GM18873 (cell line): ENCODE measurements at regions not wholly inside any gene's neighbourhood (a gene's known extent, or its start where the extent isn't known, plus 50 kb on each side); places are given as distances from the start of the nearest gene placed in this dataset.

ENCODE experiments used
- ATAC-seq: cut with Tn5 transposase; IDR thresholded peaks from one replicate; pipeline ENCODE4 v1.9.1; 2021; ENCODE audit warnings: mild to moderate bottlenecking, moderate library complexity, moderate number of reproducible peaks; ENCODE audit not compliant: unreplicated experiment, low FRiP score

DNA sequence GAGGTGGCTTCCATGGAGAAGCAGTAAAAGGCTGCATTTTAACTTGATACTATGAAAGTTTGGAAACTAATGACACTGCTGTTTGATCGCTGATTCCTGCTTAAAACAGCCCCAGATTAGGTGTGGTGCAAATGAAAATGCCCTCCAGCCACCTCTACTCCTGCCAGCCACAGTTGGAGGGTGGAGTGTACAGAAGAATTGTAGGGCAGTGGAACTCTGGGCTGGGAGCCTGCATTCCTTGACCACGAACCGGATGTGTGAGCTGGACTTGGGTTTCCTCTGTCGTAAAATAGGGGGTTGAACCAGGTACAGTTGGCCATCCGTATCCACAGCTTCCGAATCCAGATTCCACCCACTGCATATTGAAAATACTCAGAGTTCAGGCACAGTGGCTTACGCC lies 84.6 kb upstream of the RFX8 start:
- ATAC-seq, result no peak

DNA sequence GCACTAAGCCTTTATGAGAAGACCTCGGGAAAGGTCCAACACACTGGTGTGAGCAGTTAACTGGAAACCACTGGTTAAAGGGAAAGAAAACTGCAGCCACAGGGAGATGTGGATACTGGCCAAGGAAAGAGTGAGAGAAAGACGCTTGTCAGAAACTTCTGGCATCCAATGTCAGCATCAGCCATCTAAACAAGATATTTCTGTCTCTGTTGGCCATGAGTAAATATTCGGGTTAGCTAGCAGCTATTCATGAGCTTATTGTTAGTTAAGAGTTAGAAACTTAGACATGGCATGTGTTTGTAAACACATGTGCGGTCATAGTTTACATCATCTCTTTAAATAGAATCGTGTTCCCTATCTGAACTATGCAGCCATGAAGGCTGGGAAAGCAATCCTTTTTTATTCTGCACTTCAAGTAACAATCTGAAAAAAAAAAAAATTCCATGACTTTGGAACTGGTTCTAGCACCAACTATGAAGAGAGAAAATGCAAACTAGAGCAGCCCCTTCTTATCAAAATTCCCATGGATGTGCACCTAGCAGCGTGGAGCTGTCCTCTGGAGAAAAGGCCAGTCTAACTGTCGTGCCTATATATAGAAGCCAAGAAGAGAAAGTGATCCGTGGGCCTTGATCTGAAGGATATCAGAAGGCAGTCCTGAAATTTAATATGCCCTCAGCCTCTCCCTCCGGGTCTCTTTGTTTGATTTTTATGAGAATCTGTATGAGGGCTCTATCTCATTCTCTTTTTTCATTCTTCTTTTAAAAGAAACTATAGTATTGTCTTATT lies 84.0 kb upstream of the RFX8 start:
- no peak for ATAC-seq

DNA sequence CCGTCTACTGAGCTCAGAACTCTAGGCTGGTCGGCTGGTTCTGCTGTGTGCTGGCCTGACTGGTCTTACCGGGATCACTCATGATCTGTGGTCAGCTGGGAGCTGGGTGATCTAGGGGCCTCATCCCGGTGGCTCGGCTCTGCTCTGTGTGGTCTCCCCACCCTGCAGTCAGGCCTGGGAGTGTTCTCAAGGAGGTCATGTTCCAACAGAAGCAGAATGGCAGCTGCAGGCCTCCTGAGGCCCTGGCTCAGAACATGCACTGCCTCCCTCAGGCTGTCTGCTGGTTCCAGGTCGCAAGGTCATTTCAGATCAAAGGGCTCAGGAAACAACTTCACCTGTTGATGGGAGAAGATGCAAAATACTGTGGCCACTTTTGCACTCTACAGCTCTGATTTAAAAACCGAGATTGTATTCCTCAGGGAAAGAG lies 81.1 kb upstream of the RFX8 start:
- ATAC-seq, result no peak

DNA sequence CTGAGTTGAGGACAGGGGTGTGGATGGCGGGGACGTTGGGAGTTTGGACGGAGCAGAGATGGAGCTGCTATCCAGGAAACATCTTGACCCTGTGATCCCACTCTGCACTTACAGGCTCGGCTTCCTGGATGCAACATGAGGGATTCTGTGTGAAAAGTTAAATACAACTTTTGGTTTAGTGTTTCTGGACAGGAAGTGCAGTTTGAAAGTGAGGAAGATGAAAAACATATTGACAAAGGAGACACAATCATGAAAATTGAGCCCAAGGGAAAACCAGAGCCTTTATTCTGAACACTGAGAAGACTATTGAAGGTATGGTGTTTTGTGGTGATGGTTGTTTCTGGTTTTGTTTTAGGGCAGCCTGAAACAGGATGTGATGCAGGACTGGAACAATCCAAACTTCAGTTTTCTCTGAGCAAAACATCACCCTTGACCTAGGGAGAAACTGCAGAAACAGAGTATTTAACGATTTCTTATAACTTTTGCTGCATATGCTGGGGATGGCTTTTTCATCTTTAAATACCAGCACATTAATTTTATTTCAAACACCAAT lies 76.5 kb upstream of the RFX8 start:
- ATAC-seq, result no peak

- no peak for ATAC-seq
Measured at GRCh38 chr2:101550555-101550954, 75.6 kb upstream of the RFX8 start.

DNA sequence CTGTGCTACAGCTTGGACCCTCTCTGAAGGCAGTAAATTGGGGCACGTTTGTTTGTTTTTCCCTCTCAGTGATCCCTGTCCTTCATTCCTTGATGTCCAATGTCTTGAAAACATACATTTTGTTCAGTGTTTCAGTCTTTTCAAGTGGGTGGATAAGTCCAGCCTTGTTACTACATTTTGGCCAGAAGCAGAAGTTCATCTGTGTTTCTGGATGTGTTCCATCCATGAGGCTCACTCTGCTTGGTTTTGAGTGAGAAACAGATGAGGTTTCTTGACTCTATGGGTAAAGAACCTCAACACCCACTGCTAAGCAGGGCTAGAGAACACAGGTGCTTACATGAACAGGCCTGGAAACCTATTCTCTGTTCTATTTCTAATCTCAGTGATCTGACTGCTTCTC lies 74.5 kb upstream of the RFX8 start:
- no peak for ATAC-seq

GRCh38 chr2:101546376-101547058 lies 71.6 kb upstream of the RFX8 start:
- ATAC-seq, result no peak

DNA sequence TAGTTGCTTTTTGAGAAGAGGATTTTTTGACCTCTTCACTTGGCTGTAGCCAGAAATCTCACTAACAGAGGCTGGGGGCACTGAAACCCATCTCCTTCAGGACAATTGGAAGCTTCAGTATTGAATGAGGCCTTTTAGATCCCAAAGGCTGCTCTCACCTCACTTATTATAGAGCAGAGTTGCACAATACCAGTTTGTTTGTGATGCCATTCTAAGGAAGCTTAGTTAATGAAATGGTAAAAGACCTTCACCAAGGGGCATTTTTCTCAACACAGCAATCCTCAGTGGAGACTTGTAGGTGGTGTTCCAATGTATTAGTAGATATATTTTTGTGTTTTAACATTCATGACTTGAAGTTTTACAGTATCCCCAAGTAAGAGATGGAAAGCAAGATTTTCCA lies 71.0 kb upstream of the RFX8 start:
- ATAC-seq, result no peak

GRCh38 chr2:101540518-101540917 lies 65.6 kb upstream of the RFX8 start:
- ATAC-seq, result no peak

DNA sequence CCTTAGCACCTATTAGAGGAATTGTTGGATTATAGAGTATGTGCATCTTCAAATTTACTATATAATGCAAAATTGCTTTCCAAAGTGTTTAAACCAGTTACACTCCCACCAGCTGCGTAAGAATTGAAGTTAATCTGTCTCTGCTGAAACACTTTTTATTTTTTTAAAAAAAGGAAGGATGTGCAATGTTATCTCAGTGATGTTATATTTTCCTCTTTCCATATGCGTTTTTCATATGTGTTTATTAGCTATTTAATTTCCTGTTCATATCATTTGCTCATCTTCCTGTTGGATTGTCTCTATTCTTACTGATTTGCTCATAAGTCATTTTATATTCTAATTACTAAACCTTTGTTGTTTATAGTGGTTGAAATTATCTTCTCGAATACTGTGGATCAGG lies 63.2 kb upstream of the RFX8 start:
- ATAC-seq, result no peak

DNA sequence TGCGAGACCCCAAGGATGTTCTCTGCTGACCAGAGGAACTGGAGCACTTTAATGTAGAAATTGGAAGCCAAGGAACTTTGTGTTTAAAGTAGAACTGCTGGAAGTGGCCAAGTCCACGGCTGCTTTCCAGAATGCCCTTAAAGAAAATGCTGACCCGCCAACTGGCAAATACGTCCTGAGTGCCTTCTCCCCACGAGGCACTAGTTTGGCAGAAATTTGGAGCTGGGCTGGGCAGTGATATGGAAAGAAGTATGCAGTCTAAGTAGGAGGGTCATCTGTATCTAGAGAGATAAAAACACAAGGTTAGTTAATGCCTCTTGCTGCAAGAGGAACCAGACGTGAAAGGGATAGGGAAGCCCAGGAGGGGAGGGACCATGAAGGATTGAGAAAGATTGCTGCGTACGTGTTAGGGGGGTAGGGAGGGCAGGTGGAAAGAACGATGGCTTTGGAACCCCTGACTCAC lies 59.3 kb upstream of the RFX8 start:
- no peak for ATAC-seq

DNA sequence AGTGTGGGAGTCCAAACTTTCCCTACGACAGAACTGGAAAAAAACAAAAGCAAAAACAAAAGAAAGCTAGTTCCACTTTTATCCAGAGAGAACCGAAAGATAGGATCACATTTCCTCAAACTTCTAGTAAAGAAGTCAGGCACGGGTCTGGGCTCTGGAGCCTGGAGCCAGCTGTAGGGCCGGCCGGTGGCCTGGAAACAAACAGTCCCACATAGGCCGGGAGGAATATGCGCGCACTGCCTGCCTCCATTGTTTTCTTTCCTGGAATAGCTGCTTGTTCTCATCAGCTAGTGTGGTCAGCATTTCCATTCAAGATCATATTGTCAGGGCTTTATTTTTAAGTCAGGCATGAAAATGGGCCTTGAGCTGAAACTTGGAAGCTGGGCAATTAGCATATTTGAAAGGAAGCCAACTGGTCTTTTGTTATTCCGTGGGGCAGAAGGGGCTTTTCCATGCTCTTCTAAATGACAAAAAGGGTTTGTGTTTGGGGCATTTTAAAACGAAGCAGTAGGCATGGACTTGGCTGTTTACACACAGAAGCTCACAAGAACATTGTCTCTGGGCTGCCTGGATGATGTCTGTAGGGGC lies 58.7 kb upstream of the RFX8 start:
- no peak for ATAC-seq

DNA sequence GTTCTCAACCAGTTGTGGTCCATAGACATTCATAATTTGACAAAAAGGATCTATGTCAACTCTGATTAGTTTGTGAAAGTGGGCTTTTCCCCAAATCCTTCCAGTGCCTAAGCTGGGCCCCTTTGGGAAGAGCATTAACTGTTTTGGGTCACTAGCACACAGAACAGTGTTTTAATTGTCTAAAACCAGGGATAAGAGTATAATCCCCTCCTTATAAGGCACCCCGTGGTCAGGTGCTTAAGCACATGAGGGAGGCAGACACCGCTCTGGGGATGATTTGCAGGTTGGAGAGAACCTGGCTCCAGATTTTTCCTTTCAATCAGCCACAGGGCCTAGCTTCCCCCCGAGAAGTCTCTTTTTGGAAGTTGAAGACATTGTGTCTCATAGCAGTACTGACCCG lies 53.6 kb upstream of the RFX8 start:
- ATAC-seq, result no peak

- ATAC-seq, result no peak
Measured at GRCh38 chr2:101524806-101525430, 50.0 kb upstream of the RFX8 start.
